GM19240 (cell line): ENCODE measurements at regions not wholly inside any gene's neighbourhood (a gene's known extent, or its start where the extent isn't known, plus 50 kb on each side); places are given as distances from the start of the nearest gene placed in this dataset.

ENCODE experiments used
- DNase-seq: peaks from one replicate; pipeline ENCODE4 v3.0.0; 2011; ENCODE audit warnings: low spot score; ENCODE audit not compliant: insufficient read length

DNA sequence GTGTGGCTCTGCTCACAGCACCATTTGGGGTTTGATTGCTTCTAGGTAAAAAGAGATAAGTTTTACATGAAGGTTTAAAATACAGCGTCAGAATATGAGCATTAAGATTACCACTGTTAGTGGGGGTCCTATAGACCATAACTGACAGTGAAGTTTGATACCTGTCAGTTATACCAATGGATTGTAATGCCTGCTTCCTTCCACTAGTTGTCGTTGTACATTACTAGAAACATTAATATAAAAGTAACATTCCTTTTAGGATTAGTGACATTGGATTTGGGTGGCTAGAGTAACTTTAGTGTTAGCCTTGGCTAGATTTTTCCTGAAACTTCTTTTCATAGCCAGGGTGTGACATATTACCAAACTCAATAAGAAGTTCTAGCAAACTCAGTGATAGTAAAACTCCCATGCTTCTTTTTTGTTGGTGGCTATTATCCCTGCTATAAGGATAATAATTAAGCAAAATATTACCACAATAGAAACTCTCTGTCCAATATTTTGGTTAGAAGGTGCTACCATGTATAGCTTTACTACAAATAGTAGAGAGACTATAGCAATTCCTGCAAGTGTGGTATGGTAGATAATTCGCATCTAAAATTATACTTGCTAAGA lies 57.1 kb downstream of the FAM181B start:
- no peak for DNase-seq

DNA sequence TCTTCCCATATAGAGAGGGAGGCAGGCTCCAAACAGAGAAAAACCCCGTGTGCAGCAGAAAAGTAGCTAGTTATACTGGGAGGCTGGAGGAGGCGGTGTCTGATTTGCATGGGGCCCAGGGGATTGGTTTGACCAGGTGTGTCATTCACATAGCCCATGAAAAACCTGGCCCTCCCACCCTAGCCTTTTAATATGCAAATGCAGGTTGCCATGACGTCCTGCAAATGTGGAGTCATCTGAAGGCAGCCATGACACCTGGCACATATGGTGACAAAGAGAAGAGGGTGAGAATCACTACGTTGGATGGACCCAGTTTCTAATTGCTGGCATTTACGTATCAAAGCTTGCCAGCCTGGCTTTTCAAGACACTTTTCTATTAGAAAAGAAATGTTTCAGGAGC lies 57.8 kb downstream of the FAM181B start:
- no peak for DNase-seq

DNA sequence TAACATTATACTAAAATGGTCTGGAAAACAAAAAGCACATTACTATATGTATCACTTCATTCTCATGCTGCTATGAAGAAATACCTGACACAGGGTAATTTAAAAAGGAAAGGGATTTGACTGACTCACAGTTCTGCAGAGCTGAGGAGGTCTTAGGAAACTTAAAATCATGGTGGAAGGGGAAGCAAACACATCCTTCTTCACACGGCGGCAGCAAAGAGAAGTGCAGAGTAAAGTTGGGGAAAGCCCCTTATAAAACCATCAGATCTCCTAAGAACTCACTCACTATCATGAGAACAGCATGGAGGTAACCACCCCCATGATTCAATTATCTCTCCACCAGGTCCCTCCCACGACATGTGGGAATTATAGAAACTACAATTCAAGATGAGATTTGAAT lies 60.0 kb downstream of the FAM181B start:
- no peak for DNase-seq

DNA sequence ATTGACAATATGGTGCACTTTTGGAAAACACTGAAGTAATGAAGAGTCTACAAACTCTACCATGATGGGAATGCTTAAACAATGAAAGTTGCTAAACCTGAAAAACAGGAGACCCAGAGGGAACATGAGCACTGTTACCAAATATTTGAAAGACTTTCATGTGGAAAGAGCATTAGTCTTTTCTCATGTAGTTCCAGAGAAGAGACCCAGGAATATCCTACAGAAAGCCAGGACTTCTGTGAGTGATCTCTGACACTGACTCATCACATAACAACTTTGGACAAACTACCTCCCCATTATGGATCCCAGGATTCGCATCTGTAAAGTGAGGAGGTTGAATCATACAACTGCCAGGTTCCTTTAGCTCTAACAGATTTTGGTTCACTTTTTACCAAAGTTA lies 62.2 kb downstream of the FAM181B start:
- no peak for DNase-seq

DNA sequence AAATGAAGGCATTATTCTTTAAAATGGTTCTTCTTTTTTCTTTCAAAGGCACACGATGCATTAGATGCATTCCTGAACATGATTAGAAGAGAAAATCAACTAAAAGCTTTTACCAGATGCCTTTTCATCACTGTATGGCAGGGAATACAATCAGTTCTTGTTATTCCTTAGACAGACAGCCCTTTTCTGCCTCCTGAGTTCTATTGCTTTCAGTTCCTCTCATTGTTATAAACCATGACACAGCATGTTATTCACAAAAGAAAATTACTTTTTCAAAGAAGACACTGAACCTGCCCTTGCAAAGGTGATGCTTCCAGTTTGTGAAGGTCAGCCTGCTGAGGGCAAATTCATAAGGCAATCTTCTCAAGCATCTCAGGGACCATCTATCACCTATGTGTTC lies 70.1 kb downstream of the FAM181B start:
- no peak for DNase-seq

DNA sequence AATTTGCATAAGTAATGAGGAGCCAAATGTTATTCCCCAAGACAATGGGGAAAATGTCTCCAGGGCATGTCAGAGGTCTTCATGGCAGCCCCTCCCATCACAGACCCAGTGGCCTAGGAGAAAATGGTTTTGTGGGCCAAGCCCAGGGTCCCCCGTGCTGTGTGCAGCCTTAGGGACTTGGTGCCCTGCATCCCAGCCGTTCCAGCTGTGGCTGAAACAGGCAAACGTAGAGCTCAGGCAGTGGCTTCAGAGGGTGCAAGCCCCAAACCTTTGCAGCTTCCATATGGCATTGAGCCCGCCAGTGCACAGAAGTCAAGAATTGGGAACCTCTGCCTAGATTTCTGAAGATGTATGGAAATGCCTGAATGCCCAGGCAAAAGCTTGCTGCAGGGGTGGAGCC lies 79.9 kb downstream of the FAM181B start:
- DNase-seq: no peak

DNA sequence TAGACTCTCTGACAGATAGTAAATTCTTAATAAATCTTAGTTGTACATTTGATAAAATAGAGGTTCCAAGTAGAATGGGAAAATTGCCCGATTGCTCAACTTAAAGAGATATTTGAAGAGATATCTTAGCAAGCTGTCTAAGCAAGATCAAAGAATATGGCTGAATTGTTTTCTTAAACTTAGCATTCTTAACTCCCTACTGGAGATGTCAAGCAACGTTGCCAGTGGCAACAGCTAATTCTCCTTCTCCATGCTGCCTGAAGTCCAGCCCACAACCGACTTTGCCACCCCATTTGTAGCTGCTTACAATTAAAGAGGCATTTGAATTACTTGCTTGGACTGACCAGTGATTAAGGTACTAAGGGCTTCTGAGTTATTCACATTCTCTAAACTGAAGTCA lies 94.4 kb downstream of the FAM181B start:
- DNase-seq: no peak

DNA sequence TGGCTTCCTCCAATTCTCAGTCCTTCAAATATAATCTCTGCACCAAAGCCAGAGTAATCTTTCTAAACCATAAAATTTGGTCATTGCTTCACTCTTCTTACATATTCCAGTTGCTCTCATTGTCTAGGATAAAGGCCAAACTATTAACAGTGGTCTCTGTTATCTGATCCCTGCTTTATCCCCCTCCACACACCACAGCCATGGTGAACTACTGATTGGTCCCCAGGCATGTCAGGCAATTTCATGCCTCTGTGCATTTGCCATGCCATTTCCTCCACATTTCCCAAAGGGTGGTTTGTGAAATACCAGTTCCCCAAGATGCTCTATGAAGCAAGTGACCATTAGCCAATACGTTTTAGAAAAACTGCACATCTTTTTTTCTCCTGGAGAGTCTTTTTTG lies 97.0 kb downstream of the FAM181B start:
- DNase-seq: no peak

DNA sequence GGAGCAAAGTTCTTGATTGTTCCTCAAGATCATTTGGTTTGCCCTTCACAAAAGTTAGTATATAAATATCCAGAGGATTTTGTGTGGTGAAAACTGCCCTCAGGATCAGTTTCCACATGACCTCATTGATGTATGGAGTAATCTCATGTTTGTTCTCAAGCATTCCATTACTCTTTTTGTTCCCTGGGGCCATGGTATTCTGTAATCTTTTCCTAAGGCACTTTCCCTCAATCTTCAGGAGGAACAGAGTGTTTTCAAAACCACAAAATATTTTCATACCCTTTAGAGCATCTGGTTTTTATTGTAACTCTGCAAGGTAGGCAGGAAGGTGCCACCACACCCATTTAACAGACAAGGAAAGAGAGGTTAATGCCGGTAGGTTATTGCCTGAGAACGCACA lies 99.6 kb downstream of the FAM181B start:
- DNase-seq: no peak

DNA sequence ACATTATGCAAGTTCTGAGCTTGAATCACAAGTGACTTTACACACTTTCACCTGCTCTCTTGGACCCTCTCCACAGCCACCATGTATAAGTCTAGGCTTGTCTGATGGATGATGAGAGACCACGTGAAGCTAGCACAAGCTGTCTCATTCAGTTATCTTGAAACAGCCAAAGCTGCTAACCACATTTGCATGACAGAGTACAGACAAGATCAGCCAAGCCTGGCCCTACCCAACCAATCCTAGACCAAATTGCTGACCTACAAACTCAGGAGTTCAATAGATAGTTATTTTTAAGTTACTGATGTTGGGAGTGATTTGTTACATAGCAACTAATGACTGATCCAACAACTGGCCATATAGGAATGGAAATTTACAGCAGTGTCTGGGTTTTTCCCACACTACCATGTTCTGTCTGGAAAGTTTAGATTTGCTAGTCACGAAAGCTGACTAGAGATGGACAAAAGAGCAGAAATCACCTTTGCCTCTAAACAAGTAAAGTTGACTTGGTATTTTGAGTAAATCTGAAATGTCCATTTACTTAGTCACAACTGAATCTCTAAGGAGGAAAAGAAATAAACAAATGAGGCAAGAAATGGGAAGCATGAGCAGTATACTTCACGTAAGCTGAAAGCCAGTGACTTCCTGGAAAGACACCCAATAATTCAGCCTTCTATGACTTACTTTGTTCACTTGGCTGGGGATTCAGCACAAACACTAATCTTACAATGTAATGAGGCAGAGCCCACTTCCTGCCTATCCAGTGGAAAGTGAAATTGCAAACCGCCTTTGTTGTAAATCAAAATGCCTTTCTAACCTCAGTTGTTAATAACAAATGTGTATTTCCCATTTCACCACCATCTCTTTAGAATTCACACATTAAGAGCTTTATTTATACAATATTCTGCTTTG lies 101.7 kb downstream of the FAM181B start:
- no peak for DNase-seq

DNA sequence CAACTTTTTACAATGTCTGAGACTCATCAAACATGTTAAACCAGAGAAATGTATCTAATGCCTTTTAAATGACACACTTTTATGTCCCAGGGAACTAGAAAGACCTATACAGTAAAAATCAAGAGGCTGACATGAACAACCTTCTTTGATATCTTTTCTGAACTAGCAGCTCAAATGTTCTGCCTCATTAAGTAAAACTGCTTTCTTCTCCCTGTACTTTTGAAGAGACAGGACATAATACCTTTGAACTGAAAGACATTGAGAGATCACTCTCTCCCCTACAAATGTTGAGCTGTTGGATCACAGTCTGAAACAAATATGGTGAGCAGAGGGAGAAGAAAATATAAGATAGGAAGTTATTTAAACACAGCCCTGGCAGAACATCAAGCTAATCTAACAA lies 123.0 kb downstream of the FAM181B start:
- DNase-seq: no peak

DNA sequence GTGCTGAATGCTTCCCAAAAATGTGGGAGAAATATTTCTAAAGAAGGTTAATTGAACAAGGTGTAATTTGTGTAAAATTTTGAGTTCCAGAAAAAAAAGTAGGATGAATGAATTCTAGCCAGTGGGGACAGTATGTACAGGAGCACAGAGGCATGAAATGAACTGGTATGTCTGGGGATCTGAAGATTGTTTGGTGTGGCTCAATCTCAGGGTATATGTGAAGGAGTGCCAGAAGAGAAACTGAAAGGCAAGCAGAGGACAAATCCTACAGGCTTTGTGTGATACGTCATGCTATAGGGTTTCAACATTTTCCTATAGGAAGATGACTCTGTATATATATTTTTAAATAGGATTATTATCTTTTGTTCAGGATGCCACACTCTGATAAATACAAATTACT lies 126.9 kb downstream of the FAM181B start:
- DNase-seq: no peak

DNA sequence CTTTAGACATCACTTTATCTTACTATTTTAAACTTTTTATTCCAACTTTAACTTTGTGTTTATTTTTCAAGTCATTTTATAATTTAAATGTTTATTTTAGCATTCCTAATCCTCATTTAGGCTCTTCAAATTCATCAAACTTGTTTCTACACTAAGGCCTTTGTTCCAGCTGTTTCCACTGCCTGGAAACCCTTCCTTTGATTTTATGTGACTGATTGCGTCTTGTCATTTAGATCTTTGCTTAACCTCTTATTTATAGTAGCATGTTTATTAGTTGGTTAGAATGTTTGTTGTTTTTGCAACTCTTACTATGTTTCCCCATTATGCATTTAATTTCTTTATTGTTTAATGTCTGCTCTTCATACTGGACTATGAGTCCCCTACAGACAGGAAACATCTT lies 132.0 kb downstream of the FAM181B start:
- no peak for DNase-seq

DNA sequence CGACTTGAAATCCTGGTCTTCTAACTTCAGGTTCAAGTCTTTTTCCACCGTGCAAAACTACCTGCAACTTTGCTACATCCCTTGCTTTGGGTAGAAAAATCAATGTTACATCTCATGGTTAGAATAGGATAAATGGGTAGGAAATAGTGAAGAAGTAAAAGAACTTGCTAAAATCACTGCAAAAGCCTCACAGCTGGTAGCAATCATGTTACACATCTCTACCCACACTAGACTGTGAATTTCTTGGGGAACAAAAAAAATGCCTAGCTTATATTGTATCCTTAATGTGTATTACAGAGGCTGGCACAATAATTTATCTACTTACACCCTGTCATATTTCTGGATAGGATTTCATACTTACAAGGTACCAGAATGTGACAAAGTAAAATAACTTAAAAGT lies 133.8 kb downstream of the FAM181B start:
- DNase-seq: no peak

DNA sequence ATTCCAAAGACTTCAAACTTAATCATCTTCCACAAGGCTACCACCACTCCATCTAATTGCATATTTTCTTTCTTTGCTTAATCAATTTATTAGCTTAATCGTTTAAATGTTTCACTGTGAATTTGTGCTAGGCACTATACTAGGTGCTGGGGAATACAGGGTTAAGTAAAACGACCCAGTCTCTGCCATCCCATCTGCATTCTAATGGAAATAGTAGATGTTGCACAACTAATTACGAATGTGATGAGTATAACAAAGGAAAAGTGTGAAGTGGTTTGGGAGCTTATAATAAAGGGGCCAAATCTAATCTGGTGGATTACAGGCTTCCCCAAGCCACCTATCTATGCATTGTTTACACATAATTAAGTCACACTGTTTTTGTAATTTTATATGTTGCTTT lies 147.1 kb downstream of the FAM181B start:
- DNase-seq: no peak

DNA sequence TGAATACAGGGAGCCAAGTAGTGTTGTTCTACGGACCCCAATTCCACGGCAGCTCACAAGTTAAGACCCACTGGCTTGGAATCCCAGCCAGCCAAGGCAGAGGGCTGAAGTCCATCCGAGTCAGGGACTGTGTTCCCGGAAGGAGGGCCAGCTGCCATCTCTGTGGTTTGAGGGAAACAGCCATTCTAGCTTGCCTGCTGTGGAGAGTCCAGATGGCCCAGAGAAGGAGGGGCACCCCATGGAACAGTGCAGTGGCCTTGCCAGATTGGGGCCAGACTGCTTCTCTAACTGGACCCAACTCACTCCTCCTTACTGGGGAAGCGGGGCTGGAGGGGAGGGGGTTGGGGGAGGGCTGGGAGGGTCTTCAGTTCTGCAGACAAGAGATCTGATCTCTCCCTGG lies 156.4 kb downstream of the FAM181B start:
- DNase-seq: no peak

DNA sequence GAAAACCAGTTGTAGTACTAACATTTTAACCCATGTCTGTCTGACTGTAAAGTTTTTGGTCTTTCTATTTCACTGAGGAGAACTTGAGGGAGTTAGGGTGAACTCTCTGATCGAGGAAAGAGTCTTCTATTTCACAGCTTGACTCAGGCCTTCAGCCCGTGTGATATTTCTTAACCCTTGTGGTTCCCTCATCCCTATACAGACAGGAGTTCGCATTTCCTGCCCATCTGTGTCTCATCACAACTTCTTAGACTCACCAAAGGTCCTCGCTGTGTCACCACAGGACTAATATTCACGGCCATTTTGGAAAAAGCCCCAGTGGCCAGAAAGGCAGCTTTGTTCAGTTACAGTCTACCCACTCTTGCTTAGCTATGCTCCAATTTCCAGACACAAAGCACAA lies 172.8 kb downstream of the FAM181B start:
- DNase-seq: no peak

DNA sequence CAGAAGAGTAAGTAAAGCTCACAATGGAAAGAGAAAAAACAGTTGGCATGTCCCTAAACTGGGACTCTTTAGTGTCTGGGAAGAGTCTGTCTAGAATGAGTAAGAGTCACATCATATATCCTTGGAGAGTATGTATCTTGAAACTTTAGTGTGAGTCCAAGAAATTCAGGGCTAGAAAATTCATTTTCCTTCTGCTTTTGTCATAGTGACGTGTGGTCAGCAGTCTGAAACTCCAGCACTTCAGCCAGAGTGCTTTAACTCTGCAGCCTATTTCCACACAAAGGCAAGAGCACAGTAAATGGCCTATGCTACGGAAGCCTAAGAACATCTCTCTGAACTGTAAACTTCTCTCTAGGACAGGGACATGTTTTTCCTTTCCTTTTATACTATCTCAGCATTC lies 174.1 kb downstream of the FAM181B start:
- no peak for DNase-seq

DNA sequence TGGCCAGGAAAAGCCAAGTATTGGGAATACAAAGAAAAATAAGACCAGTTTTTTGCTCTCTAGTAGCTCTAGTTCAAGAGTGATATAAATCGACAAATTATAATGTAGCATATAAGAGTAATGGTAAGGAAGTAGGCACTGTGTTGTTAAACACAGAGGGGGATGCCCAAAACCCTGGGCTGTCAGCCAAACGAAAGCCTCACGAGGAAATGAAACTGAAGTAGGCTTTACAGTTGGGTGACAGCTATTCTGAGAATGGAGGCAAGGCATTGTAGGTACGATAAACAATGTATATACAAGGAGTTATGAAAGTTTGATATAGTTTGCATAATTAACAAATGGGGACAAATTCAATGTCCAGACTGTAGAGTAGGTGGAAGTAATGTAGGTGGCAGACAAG lies 176.4 kb downstream of the FAM181B start:
- no peak for DNase-seq

DNA sequence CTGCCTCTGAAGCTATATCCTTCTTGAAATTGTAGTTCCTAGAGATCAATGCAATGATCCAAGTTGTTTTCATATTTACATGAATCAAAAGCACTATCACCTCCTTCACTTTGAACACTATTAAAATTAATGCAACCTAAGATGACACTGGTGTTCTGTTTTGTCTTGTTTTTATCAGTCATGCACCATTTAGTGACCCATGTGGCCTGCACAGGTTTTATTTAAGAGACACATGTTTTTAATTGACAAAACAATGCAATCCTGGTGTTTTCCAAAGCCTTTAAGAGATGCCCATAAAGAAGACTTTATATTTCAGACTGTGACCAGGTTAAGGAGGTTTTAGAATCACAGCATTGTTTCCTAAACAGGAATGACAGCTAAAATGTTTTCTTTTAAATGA lies 177.5 kb downstream of the FAM181B start:
- DNase-seq: no peak

DNA sequence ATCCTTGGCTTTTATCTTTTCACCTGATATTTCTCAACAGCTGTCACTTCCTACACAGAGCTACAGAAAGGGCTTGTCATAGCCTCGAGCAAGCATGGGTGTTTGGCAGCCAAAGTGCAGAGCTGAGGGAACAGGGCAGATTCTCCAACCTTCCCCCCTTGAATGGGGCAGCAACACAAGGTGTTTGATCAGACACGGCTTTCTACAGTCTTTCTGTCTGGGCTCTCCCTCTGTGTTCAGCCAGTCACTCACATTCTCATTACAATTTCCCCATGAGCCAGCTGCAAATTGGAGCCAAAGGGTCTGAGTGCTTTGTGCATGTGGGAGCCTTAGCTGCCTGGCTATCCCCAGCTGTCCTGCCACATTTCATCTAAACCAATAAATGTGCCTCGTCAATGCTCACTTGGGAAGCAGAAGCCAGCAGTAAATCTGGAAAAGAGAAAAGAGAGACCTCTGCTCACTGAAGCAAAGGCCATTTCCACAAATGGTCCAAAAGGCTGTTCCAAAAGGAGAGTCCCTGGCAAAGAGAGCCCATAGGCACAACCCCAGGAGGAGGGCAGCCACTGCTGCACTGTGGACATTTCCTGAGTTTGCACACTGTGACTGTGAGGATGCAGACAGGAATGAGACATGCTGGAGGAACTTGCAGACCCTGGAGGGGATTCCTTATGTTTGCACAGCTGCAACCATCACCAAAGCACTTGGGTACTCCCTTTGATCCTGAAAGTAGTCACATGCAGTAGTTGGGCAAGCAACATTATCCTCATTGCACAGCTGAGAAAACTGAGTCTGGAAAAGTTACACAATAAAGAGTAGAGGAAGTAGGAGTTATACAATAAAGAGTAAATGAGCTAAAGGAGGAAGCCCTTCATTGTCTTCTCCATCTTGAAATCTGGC lies 186.8 kb downstream of the FAM181B start:
- DNase-seq: no peak

DNA sequence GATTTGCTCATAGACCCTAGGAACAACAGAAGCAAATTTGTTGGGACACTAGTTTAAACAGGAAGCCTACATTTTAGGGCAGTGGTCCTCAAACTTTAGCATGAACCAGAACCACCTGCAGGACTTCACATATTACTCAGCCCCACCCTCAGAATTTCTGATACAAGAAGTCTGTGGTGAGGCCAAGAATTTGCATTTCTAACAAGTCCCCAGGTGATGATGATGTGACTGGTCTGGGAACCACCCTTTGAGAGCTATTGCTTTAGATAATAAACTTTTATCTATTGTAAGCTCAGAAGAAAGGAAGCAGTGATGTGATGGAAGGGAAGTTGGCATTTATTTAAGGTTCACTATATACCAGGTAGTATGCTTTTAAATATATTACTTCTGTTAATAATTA lies 194.0 kb downstream of the FAM181B start:
- DNase-seq: no peak
